GM18507 (cell line): ENCODE measurements at regions not wholly inside any gene's neighbourhood (a gene's known extent, or its start where the extent isn't known, plus 50 kb on each side); places are given as distances from the start of the nearest gene placed in this dataset.

Source experiments
- DNase-seq: peaks from one replicate; pipeline ENCODE4 v3.0.0; 2011; ENCODE audit warnings: low read depth; ENCODE audit not compliant: insufficient read length; ENCODE audit errors: extremely low spot score
- FAIRE-seq: peaks from 2 replicates; lab custom pipeline; 2011; peaks lifted over from hg19 to GRCh38; lab: Jason Lieb, UNC

GRCh38 chr5:9722601-9723180, 92.5 kb upstream of the TAS2R1 start:
- no peak for DNase-seq
- FAIRE-seq, result no peak

- no peak for FAIRE-seq
- DNase-seq, result no peak
These were observed 91.0 kb upstream of the TAS2R1 start for GRCh38 chr5:9721161-9721560.

- no peak for FAIRE-seq
- no peak for DNase-seq
These were observed 90.2 kb upstream of the TAS2R1 start for GRCh38 chr5:9720361-9720760.

- DNase-seq, result no peak
- no peak for FAIRE-seq
These were observed 86.7 kb upstream of the TAS2R1 start for GRCh38 chr5:9716838-9717281.

GRCh38 chr5:9715891-9716335, 85.8 kb upstream of the TAS2R1 start:
- no peak for FAIRE-seq
- no peak for DNase-seq

- FAIRE-seq (no peak), DNase-seq (no peak)
These were observed 83.9 kb upstream of the TAS2R1 start for GRCh38 chr5:9713959-9714586.

- FAIRE-seq (no peak), DNase-seq (no peak)
These were observed 83.2 kb upstream of the TAS2R1 start for GRCh38 chr5:9713356-9713755.

- no peak for DNase-seq
- FAIRE-seq, result no peak
These were observed 82.8 kb upstream of the TAS2R1 start for GRCh38 chr5:9712911-9713310.

GRCh38 chr5:9712506-9712905, 82.4 kb upstream of the TAS2R1 start:
- DNase-seq (no peak), FAIRE-seq (no peak)

- FAIRE-seq (no peak), DNase-seq (no peak)
These were observed 79.9 kb upstream of the TAS2R1 start for GRCh38 chr5:9710069-9710468.

- DNase-seq (no peak), FAIRE-seq (no peak)
These were observed 77.7 kb upstream of the TAS2R1 start for GRCh38 chr5:9707732-9708462.

GRCh38 chr5:9699681-9700080, 69.5 kb upstream of the TAS2R1 start:
- DNase-seq, result no peak

GRCh38 chr5:9698841-9699240, 68.7 kb upstream of the TAS2R1 start:
- FAIRE-seq, result no peak
- no peak for DNase-seq

More at GRCh38 chr5:9699681-9700080, 69.5 kb upstream of the TAS2R1 start:
- no peak for FAIRE-seq

- no peak for FAIRE-seq
- DNase-seq, result no peak
These were observed 68.1 kb upstream of the TAS2R1 start for GRCh38 chr5:9698125-9698826.

- no peak for FAIRE-seq
- no peak for DNase-seq
These were observed 62.4 kb upstream of the TAS2R1 start for GRCh38 chr5:9692576-9692975.

GRCh38 chr5:9691261-9691660, 61.1 kb upstream of the TAS2R1 start:
- no peak for FAIRE-seq

GRCh38 chr5:9690751-9691150, 60.6 kb upstream of the TAS2R1 start:
- DNase-seq, result no peak

More at GRCh38 chr5:9691261-9691660, 61.1 kb upstream of the TAS2R1 start:
- no peak for DNase-seq

GRCh38 chr5:9686216-9686615, 56.1 kb upstream of the TAS2R1 start:
- FAIRE-seq (no peak), DNase-seq (no peak)

More at GRCh38 chr5:9690751-9691150, 60.6 kb upstream of the TAS2R1 start:
- no peak for FAIRE-seq

- FAIRE-seq (no peak), DNase-seq (no peak)
These were observed 51.6 kb upstream of the TAS2R1 start for GRCh38 chr5:9681706-9682105.
